NCI-H446 (cell line): ENCODE measurements at regions not wholly inside any gene's neighbourhood (a gene's known extent, or its start where the extent isn't known, plus 50 kb on each side); places are given as distances from the start of the nearest gene placed in this dataset.
"Not testable (repeated sequence)": the region's sequence is repeated elsewhere in the genome, so short reads cannot be mapped to it uniquely, and the experiment has no call there.

ENCODE experiments used
- DNase-seq, 2 experiments: peaks; one replicate each; lab custom pipeline; 2025; lab: John Stamatoyannopoulos, UW

- DNase-seq, result no peak
Observed at GRCh38 chr4:163077680-163078079, 89.0 kb downstream of the NAF1 start.

- DNase-seq, result no peak
Observed at GRCh38 chr4:163072222-163072621, 94.5 kb downstream of the NAF1 start.

GRCh38 chr4:163071308-163071707, 95.4 kb downstream of the NAF1 start:
- DNase-seq, result no peak

GRCh38 chr4:163070023-163070422, 96.7 kb downstream of the NAF1 start:
- DNase-seq, result no peak

- no peak for DNase-seq
Observed at GRCh38 chr4:163063891-163064290, 102.8 kb downstream of the NAF1 start.

GRCh38 chr4:163048447-163048846, 118.2 kb downstream of the NAF1 start:
- DNase-seq, result peak; percentile 15 to 42

- DNase-seq, result no peak
Observed at GRCh38 chr4:163042306-163042705, 124.4 kb downstream of the NAF1 start.

GRCh38 chr4:163017135-163017534, 149.6 kb downstream of the NAF1 start:
- no peak for DNase-seq

- DNase-seq, result no peak
Observed at GRCh38 chr4:163012816-163013215, 153.9 kb downstream of the NAF1 start.

GRCh38 chr4:163003979-163004378, 162.7 kb downstream of the NAF1 start:
- DNase-seq, result no peak

- no peak for DNase-seq
Observed at GRCh38 chr4:162988530-162988929, 178.2 kb downstream of the NAF1 start.

- DNase-seq, result no peak
Observed at GRCh38 chr4:162985131-162985530, 181.6 kb downstream of the NAF1 start.

- no peak for DNase-seq
Observed at GRCh38 chr4:162984621-162985020, 182.1 kb downstream of the NAF1 start.

- DNase-seq, result no peak
Observed at GRCh38 chr4:162981823-162982222, 184.9 kb downstream of the NAF1 start.

- no peak for DNase-seq
Observed at GRCh38 chr4:162978398-162978797, 188.3 kb downstream of the NAF1 start.

- DNase-seq, result no peak
Observed at GRCh38 chr4:162977788-162978187, 188.9 kb downstream of the NAF1 start.

- DNase-seq, result no peak
Observed at GRCh38 chr4:162972661-162973330, 193.9 kb downstream of the NAF1 start.

- no peak for DNase-seq
Observed at GRCh38 chr4:162969194-162969593, 197.5 kb downstream of the NAF1 start.

- DNase-seq, result not testable (repeated sequence)
Observed at GRCh38 chr4:162965978-162966377, 200.7 kb downstream of the NAF1 start.

GRCh38 chr4:162959046-162959445, 207.6 kb downstream of the NAF1 start:
- no peak for DNase-seq

- DNase-seq, result no peak
Observed at GRCh38 chr4:162957521-162958143, 209.1 kb downstream of the NAF1 start.

- DNase-seq, result no peak
Observed at GRCh38 chr4:162954976-162955375, 211.7 kb downstream of the NAF1 start.

GRCh38 chr4:162952232-162952631, 214.5 kb downstream of the NAF1 start:
- DNase-seq, result no peak

- no peak for DNase-seq
Observed at GRCh38 chr4:162945713-162946112, 221.0 kb downstream of the NAF1 start.
